Trophoblast cell (in vitro differentiated cells and primary cell): ENCODE measurements at regions not wholly inside any gene's neighbourhood (a gene's known extent, or its start where the extent isn't known, plus 50 kb on each side); places are given as distances from the start of the nearest gene placed in this dataset.

Source experiments
- DNase-seq, 2 donors: peaks; one replicate each; pipeline ENCODE4 v3.0.0-alpha.2; 2016
- H2AFZ ChIP-seq: 2 replicates; pipeline ENCODE4 v1.6.1; 2013; ENCODE audit warnings: low read length, moderate library complexity, mild to moderate bottlenecking; ENCODE audit not compliant: insufficient read depth, poor library complexity
- H2AK5ac ChIP-seq: 2 replicates; pipeline ENCODE4 v1.6.1; 2013; ENCODE audit warnings: mild to moderate bottlenecking, low read length
- H2BK120ac ChIP-seq: 2 replicates; pipeline ENCODE4 v1.6.1; 2013; ENCODE audit warnings: low read length, mild to moderate bottlenecking, moderate library complexity; ENCODE audit not compliant: insufficient read depth, poor library complexity
- H2BK12ac ChIP-seq: 2 replicates; pipeline ENCODE4 v1.6.1; 2013; ENCODE audit warnings: mild to moderate bottlenecking, low read length, moderate library complexity
- H2BK5ac ChIP-seq: 2 replicates; pipeline ENCODE4 v1.6.1; 2013; ENCODE audit warnings: low read length, low read depth, moderate library complexity, mild to moderate bottlenecking; ENCODE audit not compliant: poor library complexity
- H3K14ac ChIP-seq: 2 replicates; pipeline ENCODE4 v1.6.1; 2013; ENCODE audit warnings: mild to moderate bottlenecking, low read length
- H3K18ac ChIP-seq: 2 replicates; pipeline ENCODE4 v1.6.1; 2013; ENCODE audit warnings: mild to moderate bottlenecking, low read length
- H3K23ac ChIP-seq: 2 replicates; pipeline ENCODE4 v1.6.1; 2013; ENCODE audit warnings: low read length
- H3K27ac ChIP-seq: 2 replicates; pipeline ENCODE4 v1.5.1; 2013; ENCODE audit warnings: low read depth, mild to moderate bottlenecking, inconsistent platforms, low read length, moderate library complexity
- H3K27me3 ChIP-seq: 2 replicates; pipeline ENCODE4 v1.6.1; 2013; ENCODE audit warnings: inconsistent platforms, mild to moderate bottlenecking, low read length, moderate library complexity; ENCODE audit not compliant: insufficient read depth
- H3K36me3 ChIP-seq, 2 experiments: 1 replicate in 1 of 2; 2 replicates in 1 of 2; pipeline ENCODE4 v1.6.1; 2013; ENCODE audit warnings: low read length in 2 of 2, mild to moderate bottlenecking in 2 of 2, moderate library complexity in 1 of 2; ENCODE audit not compliant: insufficient read depth in 2 of 2, control insufficient read depth in 1 of 2
- H3K4ac ChIP-seq: 2 replicates; pipeline ENCODE4 v1.6.1; 2013; ENCODE audit warnings: low read depth, mild to moderate bottlenecking, low read length, moderate library complexity
- H3K4me1 ChIP-seq, 2 experiments: 1 replicate in 1 of 2; 2 replicates in 1 of 2; pipeline ENCODE4 v1.6.1; 2013; ENCODE audit warnings: low read length in 2 of 2, mild to moderate bottlenecking in 2 of 2, moderate library complexity in 1 of 2; ENCODE audit not compliant: insufficient read depth in 2 of 2, control insufficient read depth in 1 of 2
- H3K4me2 ChIP-seq: 2 replicates; pipeline ENCODE4 v1.6.1; 2013; ENCODE audit warnings: inconsistent platforms, mild to moderate bottlenecking, low read length, moderate library complexity
- H3K4me3 ChIP-seq: 2 replicates; pipeline ENCODE4 v1.5.1; 2013; ENCODE audit warnings: mild to moderate bottlenecking, low read depth, low read length, inconsistent platforms
- H3K79me1 ChIP-seq: one replicate; pipeline ENCODE4 v1.6.1; 2013; ENCODE audit warnings: low read length
- H3K79me2 ChIP-seq: 2 replicates; pipeline ENCODE4 v1.6.1; 2013; ENCODE audit warnings: low read length, mild to moderate bottlenecking; ENCODE audit not compliant: control insufficient read depth, insufficient read depth, poor library complexity
- H3K9ac ChIP-seq: 2 replicates; pipeline ENCODE4 v1.6.1; 2013; ENCODE audit warnings: mild to moderate bottlenecking, low read length
- H3K9me3 ChIP-seq: 2 replicates; pipeline ENCODE4 v1.6.1; 2013; ENCODE audit warnings: low read depth, mild to moderate bottlenecking, control low read depth, inconsistent platforms, low read length; ENCODE audit not compliant: insufficient read depth
- H4K12ac ChIP-seq: 2 replicates; pipeline ENCODE4 v1.6.1; 2013; ENCODE audit warnings: low read depth, mild to moderate bottlenecking, low read length, moderate library complexity
- H4K8ac ChIP-seq: 2 replicates; pipeline ENCODE4 v1.6.1; 2013; ENCODE audit warnings: low read depth, mild to moderate bottlenecking, low read length, moderate library complexity
- H4K91ac ChIP-seq: one replicate; pipeline ENCODE4 v1.6.1; 2013; ENCODE audit warnings: low read depth, mild to moderate bottlenecking, low read length, moderate library complexity
- WGBS: extraction: QIAGEN DNeasy Blood & Tissue Kit; methylation state at CpG from one replicate; pipeline ENCODE4 v1.1.7; 2013; ENCODE audit warnings: missing lambda C conversion rate; ENCODE audit not compliant: insufficient read length, insufficient coverage; ENCODE audit errors: extremely low coverage; 5-methylcytosine and 5-hydroxymethylcytosine counted together

- no peak overlapping the region for H2AFZ ChIP-seq
- H3K23ac ChIP-seq: no peak overlapping the region
- H2BK120ac ChIP-seq: no peak overlapping the region
- no peaks in the 10 kb centered on the region for H3K27me3 ChIP-seq
- no peak overlapping the region for H4K91ac ChIP-seq
- H3K36me3 ChIP-seq: no peaks in the 10 kb centered on the region
- no peak overlapping the region for H2BK5ac ChIP-seq
- H3K79me1 ChIP-seq: no peaks in the 10 kb centered on the region
- H3K14ac ChIP-seq: no peak overlapping the region
- no peak overlapping the region for H2BK12ac ChIP-seq
- no peak overlapping the region for H3K4ac ChIP-seq
- H4K12ac ChIP-seq: no peak overlapping the region
- H3K9me3 ChIP-seq: no peaks in the 10 kb centered on the region
- no CpG with 5 or more reads among the region's 4 CpGs for WGBS
- no peaks in the 10 kb centered on the region for H3K79me2 ChIP-seq
- H3K4me1 ChIP-seq: no peaks in the 10 kb centered on the region
- H3K27ac ChIP-seq: no peak overlapping the region
- DNase-seq: no peak
- no peak overlapping the region for H3K18ac ChIP-seq
- no peak overlapping the region for H3K4me3 ChIP-seq
- H3K4me2 ChIP-seq: no peak overlapping the region
- no peak overlapping the region for H2AK5ac ChIP-seq
- no peak overlapping the region for H3K9ac ChIP-seq
- no peak overlapping the region for H4K8ac ChIP-seq
Observed at GRCh38 chr7:156275292-156275691, 365.3 kb upstream of the RNF32 start.

- H4K8ac ChIP-seq: no peak overlapping the region
- no peaks in the 10 kb centered on the region for H3K9me3 ChIP-seq
- H3K4ac ChIP-seq: no peak overlapping the region
- no peak overlapping the region for H3K18ac ChIP-seq
- no peak overlapping the region for H2AK5ac ChIP-seq
- H3K79me1 ChIP-seq: no peaks in the 10 kb centered on the region
- H3K4me3 ChIP-seq: no peak overlapping the region
- no peak overlapping the region for H4K91ac ChIP-seq
- H3K4me1 ChIP-seq: no peaks in the 10 kb centered on the region
- no peak overlapping the region for H3K4me2 ChIP-seq
- no peak overlapping the region for H2AFZ ChIP-seq
- no peaks in the 10 kb centered on the region for H3K36me3 ChIP-seq
- no peak overlapping the region for H3K14ac ChIP-seq
- no peak overlapping the region for H2BK5ac ChIP-seq
- H2BK12ac ChIP-seq: no peak overlapping the region
- H4K12ac ChIP-seq: no peak overlapping the region
- no peak overlapping the region for H3K27ac ChIP-seq
- no CpG with 5 or more reads among the region's 3 CpGs for WGBS
- DNase-seq: no peak
- H3K9ac ChIP-seq: no peak overlapping the region
- no peak overlapping the region for H2BK120ac ChIP-seq
- H3K27me3 ChIP-seq: no peaks in the 10 kb centered on the region
- no peaks in the 10 kb centered on the region for H3K79me2 ChIP-seq
- no peak overlapping the region for H3K23ac ChIP-seq
Observed at GRCh38 chr7:156274557-156274956, 366.0 kb upstream of the RNF32 start.

GRCh38 chr7:156261581-156261980 lies 379.0 kb upstream of the RNF32 start:
- no peak overlapping the region for H3K27ac ChIP-seq
- H2BK120ac ChIP-seq: no peak overlapping the region
- no peak overlapping the region for H3K23ac ChIP-seq

GRCh38 chr7:156257904-156258303 lies 382.7 kb upstream of the RNF32 start:
- H3K23ac ChIP-seq: no peak overlapping the region
- no peak for DNase-seq
- no peak overlapping the region for H4K12ac ChIP-seq
- H3K79me1 ChIP-seq: no peaks in the 10 kb centered on the region
- H3K14ac ChIP-seq: no peak overlapping the region
- no peak overlapping the region for H2AK5ac ChIP-seq
- no peak overlapping the region for H4K8ac ChIP-seq
- no peak overlapping the region for H3K4me3 ChIP-seq
- H3K18ac ChIP-seq: no peak overlapping the region
- H3K4me2 ChIP-seq: no peak overlapping the region
- no CpG with 5 or more reads among the region's 1 CpG for WGBS
- no peak overlapping the region for H3K9ac ChIP-seq
- no peaks in the 10 kb centered on the region for H3K79me2 ChIP-seq
- H3K27me3 ChIP-seq: no peaks in the 10 kb centered on the region
- no peaks in the 10 kb centered on the region for H3K9me3 ChIP-seq
- H3K4me1 ChIP-seq: no peaks in the 10 kb centered on the region
- H2AFZ ChIP-seq: no peak overlapping the region
- H3K27ac ChIP-seq: no peak overlapping the region
- no peaks in the 10 kb centered on the region for H3K36me3 ChIP-seq
- H2BK120ac ChIP-seq: no peak overlapping the region
- no peak overlapping the region for H3K4ac ChIP-seq
- no peak overlapping the region for H2BK12ac ChIP-seq
- H2BK5ac ChIP-seq: no peak overlapping the region
- no peak overlapping the region for H4K91ac ChIP-seq

More at GRCh38 chr7:156261581-156261980, 379.0 kb upstream of the RNF32 start:
- H4K8ac ChIP-seq: no peak overlapping the region
- no peaks in the 10 kb centered on the region for H3K4me1 ChIP-seq
- H3K9ac ChIP-seq: no peak overlapping the region
- no peak overlapping the region for H2AFZ ChIP-seq
- H2BK12ac ChIP-seq: no peak overlapping the region
- H4K91ac ChIP-seq: no peak overlapping the region
- no peak overlapping the region for H2AK5ac ChIP-seq
- WGBS: no CpG with 5 or more reads among the region's 3 CpGs
- DNase-seq: no peak
- H4K12ac ChIP-seq: no peak overlapping the region
- H3K4me3 ChIP-seq: no peak overlapping the region
- H3K4ac ChIP-seq: no peak overlapping the region
- H2BK5ac ChIP-seq: no peak overlapping the region
- H3K4me2 ChIP-seq: no peak overlapping the region
- H3K18ac ChIP-seq: no peak overlapping the region
- H3K79me1 ChIP-seq: no peaks in the 10 kb centered on the region
- H3K36me3 ChIP-seq: no peaks in the 10 kb centered on the region
- H3K14ac ChIP-seq: no peak overlapping the region
- no peaks in the 10 kb centered on the region for H3K27me3 ChIP-seq
- peaks cover 3% of the 10 kb centered on the region for H3K9me3 ChIP-seq
- no peaks in the 10 kb centered on the region for H3K79me2 ChIP-seq
